BLaER1 (cell line): ENCODE measurements at regions not wholly inside any gene's neighbourhood (a gene's known extent, or its start where the extent isn't known, plus 50 kb on each side); places are given as distances from the start of the nearest gene placed in this dataset.

Source experiments
- H3K27ac ChIP-seq: shearing (Covaris generic); formaldehyde crosslinking; 2 replicates; pipeline ENCODE4 v1.8.1; 2022
- H3K27me3 ChIP-seq: shearing (Covaris generic); formaldehyde crosslinking; 2 replicates; pipeline ENCODE4 v1.8.1; 2022
- H3K36me3 ChIP-seq: shearing (Covaris generic); formaldehyde crosslinking; 2 replicates; pipeline ENCODE4 v1.8.1; 2022
- H3K4me1 ChIP-seq: shearing (Covaris generic); formaldehyde crosslinking; 2 replicates; pipeline ENCODE4 v1.8.1; 2022
- H3K4me2 ChIP-seq: shearing (Covaris generic); formaldehyde crosslinking; 2 replicates; pipeline ENCODE4 v1.8.1; 2022
- H3K4me3 ChIP-seq: shearing (Covaris generic); formaldehyde crosslinking; 2 replicates; pipeline ENCODE4 v1.8.1; 2022
- H3K9ac ChIP-seq: shearing (Covaris generic); formaldehyde crosslinking; 2 replicates; pipeline ENCODE4 v1.8.1; 2022
- H3K9me3 ChIP-seq: shearing (Covaris generic); formaldehyde crosslinking; 2 replicates; pipeline ENCODE4 v1.8.1; 2022
- H4K20me1 ChIP-seq: shearing (Covaris generic); formaldehyde crosslinking; 2 replicates; pipeline ENCODE4 v1.8.1; 2022
- Cebpa-rat ChIP-seq: shearing (Covaris generic); IDR thresholded peaks from 2 replicates; pipeline ENCODE4 v1.8.1; 2022

DNA sequence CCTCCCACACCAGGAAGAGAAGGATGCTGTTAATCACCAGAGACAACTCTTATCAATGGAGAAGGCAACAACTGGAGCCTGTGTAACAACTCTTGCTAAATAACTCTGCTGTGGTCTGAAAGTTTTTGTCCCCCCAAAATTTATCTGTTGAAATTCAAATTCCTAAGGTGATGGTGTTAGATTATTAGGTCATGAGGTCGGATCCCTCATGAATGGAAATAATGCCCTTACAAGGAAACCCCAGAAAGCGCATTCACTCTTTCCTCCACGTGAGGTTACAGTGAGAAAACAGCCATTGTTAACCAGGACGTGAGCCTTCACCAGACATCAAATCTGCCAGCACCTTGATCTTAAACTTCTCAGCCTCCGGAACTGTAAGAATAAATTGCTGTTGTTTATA is 141.9 kb upstream of the CXADR start:
- H3K9ac ChIP-seq: no peak overlapping the region
- no peaks in the 10 kb centered on the region for H3K27me3 ChIP-seq
- H3K36me3 ChIP-seq: no peaks in the 10 kb centered on the region
- H3K9me3 ChIP-seq: no peaks in the 10 kb centered on the region
- no peaks in the 10 kb centered on the region for H4K20me1 ChIP-seq
- no peak overlapping the region for H3K4me3 ChIP-seq
- no peaks in the 10 kb centered on the region for H3K4me1 ChIP-seq
- no peak overlapping the region for H3K4me2 ChIP-seq
- no peak overlapping the region for H3K27ac ChIP-seq
- no peak for TF ChIP-seq Cebpa-rat

DNA sequence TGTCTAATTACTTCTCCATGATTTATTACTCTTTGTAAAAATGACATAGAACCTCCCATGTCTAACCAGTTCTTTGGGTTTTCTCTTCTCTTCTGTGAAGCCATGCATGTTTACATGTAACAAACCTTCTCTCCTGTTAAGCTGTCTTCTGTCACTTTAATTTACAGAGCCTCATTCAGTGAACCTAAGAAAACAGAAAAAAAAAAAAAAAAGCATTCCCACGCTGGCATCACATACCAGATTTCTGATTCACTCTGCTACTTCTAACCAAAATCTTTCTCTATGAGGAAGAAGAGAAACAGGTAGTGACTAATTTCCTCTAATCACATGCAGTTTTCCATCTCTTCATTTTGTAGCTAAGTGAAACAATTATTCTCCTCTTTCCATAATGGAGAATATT is 141.4 kb upstream of the CXADR start:
- Histone ChIP-seq H3K9me3 (no peaks in the 10 kb centered on the region), H3K27me3 (no peaks in the 10 kb centered on the region), H3K9ac (no peak overlapping the region), H3K27ac (no peak overlapping the region), H3K4me1 (no peaks in the 10 kb centered on the region), H3K4me3 (no peak overlapping the region), H3K4me2 (no peak overlapping the region), H3K36me3 (no peaks in the 10 kb centered on the region), H4K20me1 (no peaks in the 10 kb centered on the region)
- TF ChIP-seq Cebpa-rat: no peak

DNA sequence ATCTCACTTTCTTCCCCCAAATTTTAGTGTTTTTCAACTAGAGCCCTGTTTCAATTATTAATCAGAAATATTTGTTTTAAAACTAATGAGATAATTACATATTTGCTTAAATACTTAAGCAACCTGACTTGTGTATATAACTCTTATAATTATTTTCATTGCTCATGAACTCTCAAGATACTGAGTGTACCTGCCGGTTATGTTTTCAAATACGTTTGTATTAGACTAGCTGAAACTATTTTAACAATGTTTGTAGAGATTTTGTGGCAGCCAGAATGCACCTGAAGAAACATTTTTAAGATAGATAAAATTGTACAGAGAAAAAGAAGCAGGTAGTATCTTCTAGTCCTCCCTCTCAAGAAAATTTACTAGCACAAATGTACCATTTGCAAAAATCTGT is 140.6 kb upstream of the CXADR start:
- Histone ChIP-seq H3K36me3 (no peaks in the 10 kb centered on the region), H3K9me3 (no peaks in the 10 kb centered on the region), H3K9ac (no peak overlapping the region), H3K27me3 (no peaks in the 10 kb centered on the region), H3K4me2 (no peak overlapping the region), H3K4me3 (no peak overlapping the region), H4K20me1 (no peaks in the 10 kb centered on the region), H3K27ac (no peak overlapping the region), H3K4me1 (no peaks in the 10 kb centered on the region)
- no peak for TF ChIP-seq Cebpa-rat

DNA sequence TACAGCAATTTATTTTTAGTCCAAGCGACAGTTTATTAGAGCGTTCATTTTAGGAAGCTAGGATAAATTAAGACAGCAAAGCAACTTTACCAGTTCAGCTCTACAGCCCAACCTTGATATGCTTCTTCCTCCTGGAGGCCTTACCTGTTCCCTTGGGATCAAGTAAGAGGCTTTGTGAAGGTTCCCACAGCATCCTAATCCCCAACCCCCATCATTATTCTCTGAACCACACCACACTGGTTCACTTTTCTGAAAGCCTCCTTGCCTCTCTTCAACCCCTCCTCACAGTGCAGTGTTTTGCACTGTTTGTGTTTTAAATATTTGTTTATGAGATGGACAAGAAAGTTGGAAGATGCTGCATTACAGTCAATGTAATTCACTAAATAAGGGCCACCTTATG is 126.3 kb upstream of the CXADR start:
- peaks cover 24% of the 10 kb centered on the region for H3K4me1 ChIP-seq
- no peak overlapping the region for H3K4me3 ChIP-seq
- H3K4me2 ChIP-seq: peak overlapping the region; percentile 60
- peaks cover 14% of the 10 kb centered on the region for H3K9me3 ChIP-seq
- H3K27me3 ChIP-seq: no peaks in the 10 kb centered on the region
- no peak overlapping the region for H3K27ac ChIP-seq
- H3K9ac ChIP-seq: peak overlapping the region; percentile 36; the same call in 1 of the 2 replicates
- no peaks in the 10 kb centered on the region for H3K36me3 ChIP-seq
- H4K20me1 ChIP-seq: no peaks in the 10 kb centered on the region
- TF ChIP-seq Cebpa-rat: no peak

DNA sequence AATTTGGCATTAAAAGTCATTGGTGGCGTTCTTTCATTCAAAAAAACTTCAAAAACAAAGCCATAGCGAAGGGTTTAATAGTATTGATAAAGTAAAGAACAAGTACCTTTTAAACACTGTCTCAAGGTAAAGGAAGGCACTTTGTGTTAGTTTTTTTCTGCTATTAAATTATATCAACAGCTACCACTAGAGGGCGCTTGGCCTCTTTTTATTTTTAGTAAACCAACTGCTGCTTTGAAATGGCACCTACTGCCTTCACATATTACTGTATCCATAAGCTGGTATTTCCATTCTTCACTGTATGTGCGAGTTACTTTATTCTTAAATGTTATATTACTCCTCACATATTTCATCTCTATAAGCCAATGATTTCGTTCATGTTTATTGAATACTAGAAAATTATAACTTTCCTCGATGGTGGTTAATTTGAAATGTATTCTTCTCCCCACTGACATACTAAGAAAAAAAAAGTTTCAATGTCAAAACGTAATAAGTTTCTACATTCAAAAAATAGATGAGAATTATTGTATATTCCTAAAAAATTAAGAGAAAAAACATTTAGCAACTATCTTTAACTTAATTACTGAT is 125.7 kb upstream of the CXADR start:
- Histone ChIP-seq H3K27me3 (no peaks in the 10 kb centered on the region), H3K4me2 (peak overlapping the region; percentile 60), H3K36me3 (no peaks in the 10 kb centered on the region), H3K9me3 (peaks cover 12% of the 10 kb centered on the region), H3K27ac (no peak overlapping the region), H4K20me1 (no peaks in the 10 kb centered on the region), H3K9ac (no peak overlapping the region), H3K4me3 (no peak overlapping the region), H3K4me1 (peaks cover 24% of the 10 kb centered on the region)
- TF ChIP-seq Cebpa-rat: no peak

DNA sequence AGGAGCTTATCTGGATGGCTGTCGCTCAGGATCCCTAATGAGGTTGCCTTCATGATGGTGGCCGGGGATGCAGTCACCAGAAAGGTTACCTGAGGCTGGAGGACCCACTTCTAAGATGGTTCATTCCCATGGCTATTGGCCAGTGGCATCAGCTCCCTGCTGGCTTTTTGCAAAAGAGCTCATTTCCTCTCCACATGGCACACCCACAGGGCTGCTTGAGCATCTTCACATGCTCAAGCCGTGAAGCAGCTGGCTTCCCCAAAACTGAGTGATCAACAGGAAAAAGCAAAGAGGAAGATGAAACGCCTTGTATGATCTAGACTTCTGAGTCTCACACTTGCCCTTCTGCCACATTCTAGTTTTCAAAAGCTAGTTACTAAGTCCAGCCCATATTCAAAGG is 124.6 kb upstream of the CXADR start:
- no peak for TF ChIP-seq Cebpa-rat

DNA sequence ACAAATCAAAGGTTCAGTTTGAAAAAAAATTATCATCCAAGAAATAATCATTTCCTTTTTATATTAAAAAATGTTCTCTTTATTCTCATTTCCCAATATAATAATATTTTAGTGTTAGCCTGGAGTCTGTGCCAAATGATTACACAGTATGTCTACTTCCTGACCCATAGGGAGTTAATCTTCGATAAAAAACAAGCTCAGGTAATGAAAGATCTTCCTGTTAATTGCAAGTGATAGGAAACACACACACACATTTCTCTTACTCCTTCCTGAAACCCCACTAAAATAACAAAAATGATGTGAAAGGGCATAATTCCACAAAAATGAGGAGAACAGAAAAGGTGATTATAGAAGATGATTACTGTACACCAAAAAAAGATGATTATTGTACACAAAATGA is 123.5 kb upstream of the CXADR start:
- Histone ChIP-seq H3K9me3 (no peaks in the 10 kb centered on the region), H3K27ac (no peak overlapping the region), H3K36me3 (no peaks in the 10 kb centered on the region), H4K20me1 (no peaks in the 10 kb centered on the region), H3K9ac (no peak overlapping the region), H3K4me3 (no peak overlapping the region), H3K4me2 (no peak overlapping the region), H3K4me1 (peaks cover 24% of the 10 kb centered on the region), H3K27me3 (no peaks in the 10 kb centered on the region)
- no peak for TF ChIP-seq Cebpa-rat

More for the DNA sequence above, 124.6 kb upstream of the CXADR start:
- Histone ChIP-seq H3K4me1 (peaks cover 24% of the 10 kb centered on the region), H3K4me2 (no peak overlapping the region), H3K27ac (no peak overlapping the region), H3K9me3 (peaks cover 2% of the 10 kb centered on the region; the same call in 1 of the 2 replicates), H3K4me3 (no peak overlapping the region), H4K20me1 (no peaks in the 10 kb centered on the region), H3K27me3 (no peaks in the 10 kb centered on the region), H3K9ac (no peak overlapping the region), H3K36me3 (no peaks in the 10 kb centered on the region)

DNA sequence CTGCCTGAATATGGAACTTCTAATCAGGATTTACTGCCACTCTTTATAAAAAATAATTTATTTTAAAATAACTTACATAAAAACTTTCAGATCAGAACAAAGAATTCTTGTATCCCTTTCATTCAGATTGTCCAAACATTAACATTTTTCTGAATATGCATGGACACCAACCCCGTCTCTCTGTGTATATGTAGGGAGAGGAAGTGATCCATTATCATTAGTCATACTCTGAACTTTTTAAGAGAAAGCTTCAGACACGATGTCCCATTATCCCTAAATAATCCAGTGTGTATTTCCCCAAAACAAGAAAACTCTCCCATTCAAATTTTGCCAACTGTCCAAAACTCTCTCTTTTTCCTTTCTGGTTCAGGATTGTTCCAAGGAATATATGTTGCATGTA is 122.3 kb upstream of the CXADR start:
- Histone ChIP-seq H3K27ac (no peak overlapping the region), H3K27me3 (no peaks in the 10 kb centered on the region), H3K4me3 (no peak overlapping the region), H4K20me1 (no peaks in the 10 kb centered on the region), H3K9me3 (no peaks in the 10 kb centered on the region), H3K4me2 (no peak overlapping the region), H3K9ac (no peak overlapping the region), H3K36me3 (no peaks in the 10 kb centered on the region), H3K4me1 (peaks cover 24% of the 10 kb centered on the region)
- no peak for TF ChIP-seq Cebpa-rat

DNA sequence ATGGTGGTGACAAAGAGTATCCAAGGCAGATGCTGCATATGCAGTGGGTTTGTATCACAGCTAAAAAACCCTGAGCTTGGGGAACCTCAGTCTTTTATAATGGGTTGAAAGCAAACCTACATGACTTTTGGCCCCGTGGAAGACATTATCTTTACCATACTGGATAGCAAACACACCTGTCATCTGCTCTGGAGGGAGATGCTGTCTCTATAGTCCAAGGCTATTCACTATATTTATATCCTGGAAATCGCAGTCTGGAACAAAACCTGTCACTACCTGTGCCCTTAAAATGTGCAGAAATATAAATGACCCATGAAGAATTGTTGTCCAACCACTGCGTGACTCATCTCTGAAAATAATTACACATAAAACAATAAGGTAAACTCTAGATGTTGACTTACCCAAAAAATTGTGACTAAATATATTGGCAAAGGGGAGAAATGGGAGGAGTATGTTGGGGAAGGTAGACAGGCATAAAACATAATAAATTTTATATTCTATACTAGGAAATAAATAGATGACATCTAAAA is 121.0 kb upstream of the CXADR start:
- no peak overlapping the region for H3K4me2 ChIP-seq
- no peaks in the 10 kb centered on the region for H3K27me3 ChIP-seq
- H4K20me1 ChIP-seq: no peaks in the 10 kb centered on the region
- H3K27ac ChIP-seq: no peak overlapping the region
- H3K4me3 ChIP-seq: no peak overlapping the region
- H3K9ac ChIP-seq: no peak overlapping the region
- H3K36me3 ChIP-seq: no peaks in the 10 kb centered on the region
- no peak for TF ChIP-seq Cebpa-rat
- H3K9me3 ChIP-seq: no peaks in the 10 kb centered on the region
- H3K4me1 ChIP-seq: peaks cover 13% of the 10 kb centered on the region

DNA sequence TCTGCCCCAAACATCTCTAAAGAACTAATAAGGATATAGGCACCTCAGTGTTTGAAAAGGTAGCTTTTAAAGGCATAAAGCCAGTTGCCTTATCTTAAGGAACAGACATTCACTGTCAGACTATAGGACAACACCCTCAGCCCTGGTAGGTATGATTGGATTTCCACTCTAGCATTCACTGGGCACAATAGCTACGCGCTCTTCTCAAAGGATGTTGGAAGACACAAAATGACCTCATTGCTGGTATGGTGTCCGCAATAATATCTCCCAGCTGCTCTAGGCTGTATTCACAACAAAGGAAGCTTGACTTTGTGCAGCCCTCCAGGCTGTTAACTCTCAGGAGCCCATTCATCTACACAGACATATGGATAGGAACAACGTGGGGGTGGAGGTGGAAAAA is 119.4 kb upstream of the CXADR start:
- no peak overlapping the region for H3K4me3 ChIP-seq
- H4K20me1 ChIP-seq: no peaks in the 10 kb centered on the region
- H3K27me3 ChIP-seq: no peaks in the 10 kb centered on the region
- H3K9ac ChIP-seq: no peak overlapping the region
- peaks cover 2% of the 10 kb centered on the region for H3K4me1 ChIP-seq
- no peak overlapping the region for H3K27ac ChIP-seq
- no peaks in the 10 kb centered on the region for H3K9me3 ChIP-seq
- H3K4me2 ChIP-seq: no peak overlapping the region
- TF ChIP-seq Cebpa-rat: no peak
- H3K36me3 ChIP-seq: no peaks in the 10 kb centered on the region

DNA sequence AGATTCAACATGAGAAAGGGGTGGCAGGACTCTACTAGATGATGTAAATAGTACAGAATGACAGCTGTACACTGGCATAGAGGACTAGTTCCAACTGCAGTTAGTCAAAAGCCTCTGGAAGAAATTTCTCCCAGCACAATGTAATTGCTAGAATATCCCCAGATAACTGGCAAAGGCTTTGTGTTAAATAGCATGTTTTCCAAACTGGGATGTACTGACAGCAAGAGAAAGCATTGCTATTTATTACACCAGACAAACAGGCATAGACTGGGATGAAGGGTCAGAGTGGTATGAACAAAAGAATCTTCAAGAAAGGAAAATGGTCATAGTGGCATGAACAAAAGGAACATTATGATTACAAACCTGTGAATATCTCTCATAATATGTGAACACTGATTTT is 115.9 kb upstream of the CXADR start:
- no peaks in the 10 kb centered on the region for H3K27me3 ChIP-seq
- H4K20me1 ChIP-seq: no peaks in the 10 kb centered on the region
- H3K36me3 ChIP-seq: no peaks in the 10 kb centered on the region
- no peaks in the 10 kb centered on the region for H3K4me1 ChIP-seq
- H3K4me3 ChIP-seq: no peak overlapping the region
- H3K9me3 ChIP-seq: no peaks in the 10 kb centered on the region
- TF ChIP-seq Cebpa-rat: no peak
- H3K9ac ChIP-seq: no peak overlapping the region
- no peak overlapping the region for H3K27ac ChIP-seq
- no peak overlapping the region for H3K4me2 ChIP-seq
